GM12874 (cell line): ENCODE measurements at regions not wholly inside any gene's neighbourhood (a gene's known extent, or its start where the extent isn't known, plus 50 kb on each side); places are given as distances from the start of the nearest gene placed in this dataset.

Experiments used
- TF ChIP-seq, protein P1 (sequence below): IDR thresholded peaks from 2 replicates; pipeline ENCODE4 v1.5.1; 2011; ENCODE audit warnings: low read depth, mild to moderate bottlenecking, control low read depth, low read length, moderate library complexity; ENCODE audit not compliant: insufficient read depth

DNA sequence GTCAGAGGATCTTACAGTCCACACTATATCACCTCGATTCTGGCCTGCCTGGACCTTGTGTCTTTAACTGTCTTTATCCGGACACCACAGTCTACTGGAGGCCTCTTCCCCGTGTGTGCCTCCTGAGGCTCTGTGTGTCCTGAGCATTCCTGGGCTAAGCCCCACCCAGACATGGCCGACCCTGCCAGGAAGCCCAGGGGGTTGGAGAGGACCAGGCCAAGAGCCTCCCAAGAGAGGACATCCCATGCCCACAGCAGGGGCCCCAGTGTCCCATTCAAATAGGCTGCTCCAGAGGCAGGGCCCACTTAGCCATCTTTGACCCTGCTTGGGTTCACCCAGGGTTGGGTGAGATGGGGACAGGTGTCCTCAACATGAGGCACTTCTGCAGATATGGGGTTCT lies 84.7 kb upstream of the OTOS start:
- TF ChIP-seq, protein P1, sequence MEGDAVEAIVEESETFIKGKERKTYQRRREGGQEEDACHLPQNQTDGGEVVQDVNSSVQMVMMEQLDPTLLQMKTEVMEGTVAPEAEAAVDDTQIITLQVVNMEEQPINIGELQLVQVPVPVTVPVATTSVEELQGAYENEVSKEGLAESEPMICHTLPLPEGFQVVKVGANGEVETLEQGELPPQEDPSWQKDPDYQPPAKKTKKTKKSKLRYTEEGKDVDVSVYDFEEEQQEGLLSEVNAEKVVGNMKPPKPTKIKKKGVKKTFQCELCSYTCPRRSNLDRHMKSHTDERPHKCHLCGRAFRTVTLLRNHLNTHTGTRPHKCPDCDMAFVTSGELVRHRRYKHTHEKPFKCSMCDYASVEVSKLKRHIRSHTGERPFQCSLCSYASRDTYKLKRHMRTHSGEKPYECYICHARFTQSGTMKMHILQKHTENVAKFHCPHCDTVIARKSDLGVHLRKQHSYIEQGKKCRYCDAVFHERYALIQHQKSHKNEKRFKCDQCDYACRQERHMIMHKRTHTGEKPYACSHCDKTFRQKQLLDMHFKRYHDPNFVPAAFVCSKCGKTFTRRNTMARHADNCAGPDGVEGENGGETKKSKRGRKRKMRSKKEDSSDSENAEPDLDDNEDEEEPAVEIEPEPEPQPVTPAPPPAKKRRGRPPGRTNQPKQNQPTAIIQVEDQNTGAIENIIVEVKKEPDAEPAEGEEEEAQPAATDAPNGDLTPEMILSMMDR, result no peak

DNA sequence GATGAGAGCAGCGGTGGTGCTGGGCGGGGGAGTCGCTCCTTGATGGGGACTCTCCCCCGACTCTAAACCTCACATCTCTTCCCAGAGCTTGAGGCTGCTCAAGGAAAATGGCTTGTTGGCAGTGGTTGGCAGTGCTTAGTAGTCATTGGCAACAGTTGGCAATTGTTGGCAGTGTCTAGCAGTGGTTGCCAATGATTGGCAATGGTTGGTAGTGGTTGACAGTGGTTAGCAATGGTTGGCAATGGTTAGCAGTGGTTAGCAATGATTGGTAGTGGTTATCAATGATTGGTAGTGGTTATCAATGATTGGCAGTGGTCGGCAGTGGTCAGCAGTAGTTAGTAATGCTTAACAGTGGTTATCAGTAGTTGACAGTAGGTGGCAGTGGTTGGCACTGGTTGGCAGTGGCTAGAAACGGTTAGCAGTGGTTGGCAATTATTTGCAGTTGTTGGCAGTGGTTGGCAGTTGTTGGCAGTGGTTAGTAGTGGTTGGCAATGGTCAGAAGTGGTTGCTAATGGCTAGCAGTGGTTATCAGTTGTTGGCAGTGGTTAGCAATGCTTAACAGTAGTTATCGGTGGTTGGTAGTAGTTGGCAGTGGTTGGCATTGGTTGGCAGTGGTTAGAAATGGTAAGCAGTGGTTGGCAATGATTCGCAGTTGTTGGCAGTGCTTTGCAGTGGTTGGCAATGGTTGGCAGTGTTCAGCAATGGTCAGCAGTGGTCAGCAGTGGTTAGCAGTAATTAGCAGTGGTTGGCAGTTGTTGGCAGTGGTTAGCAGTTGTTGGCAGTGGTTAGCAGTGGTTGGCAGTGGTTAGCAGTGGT lies 85.4 kb upstream of the OTOS start:
- TF ChIP-seq, protein P1, result no peak

DNA sequence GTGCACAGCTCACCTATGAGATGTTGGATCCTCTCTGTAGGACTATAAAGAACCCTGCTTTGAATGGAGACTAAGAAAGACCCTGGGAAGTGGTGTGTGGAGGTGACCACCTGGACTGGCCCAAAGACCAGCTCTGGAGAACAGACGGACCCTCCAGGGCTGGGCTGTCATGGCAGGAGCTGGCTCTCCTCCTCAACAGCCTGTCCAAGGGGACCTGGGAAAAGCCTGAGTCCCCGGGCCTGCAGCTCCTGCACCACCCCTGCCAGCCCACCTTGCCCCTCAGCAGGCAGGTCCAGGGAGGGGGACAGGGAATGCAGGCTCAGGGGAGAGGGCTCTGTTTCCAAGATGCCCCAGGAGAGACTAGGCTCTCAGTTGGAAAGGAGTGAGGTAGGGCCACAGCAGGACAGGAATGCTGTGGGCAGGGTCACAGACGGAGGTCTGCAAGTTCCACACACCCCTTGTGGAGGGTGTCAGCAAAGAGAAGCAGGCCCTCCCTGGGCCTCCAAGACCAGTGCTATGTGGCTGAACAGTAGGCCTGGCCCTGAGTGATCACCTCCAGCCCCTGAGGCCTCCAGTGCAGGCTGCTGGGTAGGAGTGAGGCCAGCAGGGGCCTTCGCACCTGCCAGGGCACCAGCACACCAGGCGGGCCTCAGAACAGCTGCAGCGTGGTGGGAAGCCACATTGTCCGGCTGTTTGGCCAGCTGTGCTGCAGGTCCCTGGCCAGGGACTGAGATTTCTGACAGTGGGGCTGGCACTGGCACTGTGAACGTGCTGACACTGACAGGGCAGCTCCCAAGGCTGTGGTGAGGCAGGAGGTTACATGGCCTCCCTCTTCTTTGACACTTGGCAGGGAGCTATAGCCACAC lies 86.4 kb upstream of the OTOS start:
- TF ChIP-seq, protein P1, result no peak

DNA sequence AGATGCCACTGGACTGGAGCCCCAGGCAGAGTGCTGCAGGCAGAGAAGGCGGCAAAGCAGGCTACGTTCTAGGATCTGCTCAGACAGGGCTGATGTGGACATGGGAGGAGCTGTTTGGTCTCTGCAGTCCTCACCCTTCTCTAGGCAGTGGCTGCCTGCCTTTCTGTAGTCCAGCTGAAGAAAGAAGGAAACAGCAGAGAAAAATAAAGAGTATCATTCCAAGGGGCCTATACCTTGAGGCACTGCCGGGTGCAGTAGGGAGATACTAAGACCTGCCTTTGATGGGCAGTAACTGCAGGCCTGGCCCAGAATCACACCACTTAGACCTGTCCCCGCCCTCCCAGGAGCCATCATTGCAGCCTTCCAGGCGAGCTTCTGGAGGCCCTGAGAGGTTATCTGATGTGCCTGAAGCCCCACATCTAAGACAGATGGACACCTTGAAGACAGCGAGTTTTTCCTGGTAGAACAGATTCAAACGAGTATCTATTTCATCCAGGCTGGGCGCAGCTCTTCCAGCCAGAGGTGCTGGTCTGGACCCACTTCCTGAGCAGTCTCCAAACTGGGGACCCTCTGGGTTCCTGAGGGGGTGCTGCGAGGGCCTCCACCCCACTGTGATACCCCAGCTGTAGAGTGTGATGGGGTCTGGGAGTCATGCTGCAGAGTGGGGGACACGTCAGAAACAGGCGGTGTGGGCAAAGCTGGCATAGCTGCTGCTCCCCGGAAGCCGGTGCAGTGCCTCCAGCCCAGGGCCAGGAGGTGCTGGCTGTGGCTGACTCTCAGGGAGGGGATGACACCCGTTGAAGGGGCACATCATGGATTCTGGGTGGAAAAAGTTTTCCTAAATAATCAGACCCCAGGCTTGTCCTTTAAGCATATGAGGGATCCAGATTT lies 87.3 kb upstream of the OTOS start:
- TF ChIP-seq, protein P1, result no peak

DNA sequence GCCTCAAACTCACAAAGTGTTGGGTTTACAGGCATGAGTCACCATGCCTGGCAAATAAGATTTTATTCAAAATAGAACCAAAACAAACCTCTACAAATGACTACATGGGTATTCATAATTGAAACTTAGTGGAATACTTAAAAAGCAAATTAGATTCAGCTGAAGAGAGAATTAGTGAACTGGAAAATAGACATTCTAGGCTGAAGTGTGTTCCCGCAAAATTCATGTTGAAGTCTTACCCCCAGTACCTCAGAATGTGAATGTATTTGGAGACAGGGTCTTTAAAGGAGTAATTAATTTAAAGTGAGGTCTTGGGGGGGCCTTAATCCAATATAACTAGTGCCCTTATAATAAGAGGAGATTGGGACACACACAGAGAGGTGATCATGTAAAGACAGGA lies 88.5 kb upstream of the OTOS start:
- TF ChIP-seq, protein P1, result no peak

DNA sequence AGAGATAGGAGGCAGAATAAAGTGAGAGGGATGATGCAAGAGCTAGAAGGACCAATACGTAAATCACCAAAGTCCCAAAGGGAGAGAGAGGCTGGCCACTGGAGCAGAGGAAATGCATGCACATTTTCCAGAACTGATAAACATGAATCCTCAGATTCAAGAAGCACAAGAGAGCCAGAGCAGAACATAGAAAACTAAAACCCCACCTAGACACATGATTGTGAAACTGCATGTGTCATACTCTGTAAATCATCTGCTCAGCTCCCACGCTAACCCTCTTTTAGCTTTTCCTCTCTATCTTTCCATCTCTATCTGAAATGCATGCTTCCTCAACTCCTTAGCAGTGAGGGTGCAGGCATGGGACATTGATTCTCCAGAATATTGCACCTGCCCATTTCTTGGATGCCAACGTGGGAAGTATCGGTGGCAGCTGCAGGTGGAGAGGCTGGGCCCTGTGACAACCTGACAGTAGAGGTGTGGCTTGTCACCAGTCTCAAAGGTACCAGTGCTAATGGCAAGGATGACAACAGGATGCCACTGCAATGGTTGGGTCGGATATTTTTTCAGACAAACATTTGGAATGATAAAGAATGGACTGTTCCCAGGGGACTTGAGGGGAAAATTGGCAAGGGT lies 89.3 kb upstream of the OTOS start:
- TF ChIP-seq, protein P1, result no peak
